Endothelial cell of umbilical vein (primary cell): ENCODE measurements at regions not wholly inside any gene's neighbourhood (a gene's known extent, or its start where the extent isn't known, plus 50 kb on each side); places are given as distances from the start of the nearest gene placed in this dataset.

Experiments used
- BruUV-seq: library from RNA; stranded (reverse); fragments of 400-500 nt; replicated peaks from 2 replicates; lab custom pipeline; 2021; lab: Mats Ljungman, UMichigan
- CTCF ChIA-PET: fragments of 300-600, 350-600 bp; sonication (Branson Sonifier 250); formaldehyde crosslinking; loops from one replicate; lab custom pipeline; 2021; ENCODE audit warnings: antibody characterized with exemption, inconsistent platforms; lab: Charles Lee
- POLR2A ChIA-PET: fragments of 300-600, 350-600 bp; sonication (Branson Sonifier 250); formaldehyde crosslinking; loops from one replicate; lab custom pipeline; 2021; ENCODE audit warnings: antibody characterized with exemption, inconsistent platforms; lab: Charles Lee
- DNase-seq: peaks from one replicate; pipeline ENCODE4 v3.0.0-alpha.2; 2011; ENCODE audit warnings: low read depth, low spot score
- FAIRE-seq: peaks from 2 replicates; lab custom pipeline; 2011; peaks lifted over from hg19 to GRCh38; lab: Jason Lieb, UNC
- H2AFZ ChIP-seq: 2 replicates; pipeline ENCODE4 v1.6.0; 2012; ENCODE audit warnings: low read depth, low read length, control low read depth, inconsistent platforms
- H3K27ac ChIP-seq: 2 replicates; pipeline ENCODE4 v1.5.1; 2011; ENCODE audit warnings: low read depth, mild to moderate bottlenecking, control low read depth, low read length, moderate library complexity; ENCODE audit not compliant: insufficient read depth
- H3K27me3 ChIP-seq, 2 experiments: 2 replicates each; pipeline versions ENCODE4 v1.6.0 to v1.6.1; 2011; ENCODE audit warnings: low read length in 2 of 2, mixed read lengths in 1 of 2; ENCODE audit not compliant: control insufficient read depth in 2 of 2, insufficient read depth in 2 of 2
- H3K36me3 ChIP-seq, 2 experiments: 2 replicates in 1 of 2; 3 replicates in 1 of 2; pipeline ENCODE4 v1.5.1; 2011; ENCODE audit warnings: low read length in 2 of 2, mild to moderate bottlenecking in 1 of 2, moderate library complexity in 1 of 2; ENCODE audit not compliant: control insufficient read depth in 2 of 2, insufficient read depth in 2 of 2; ENCODE audit errors: extremely low read depth in 1 of 2
- H3K4me1 ChIP-seq: 3 replicates; pipeline ENCODE4 v1.5.1; 2011; ENCODE audit warnings: mild to moderate bottlenecking, low read length; ENCODE audit not compliant: control insufficient read depth, insufficient read depth; ENCODE audit errors: extremely low read depth
- H3K4me2 ChIP-seq: 2 replicates; pipeline ENCODE4 v1.6.1; 2011; ENCODE audit warnings: low read length, control low read depth, mixed read lengths; ENCODE audit not compliant: insufficient read depth
- H3K4me3 ChIP-seq, 3 experiments: fragments of 200-600 bp in 1 of 3; sonication (generic), shearing (Covaris generic) in 1 of 3; replicated peaks in 1 of 3; 2 replicates each; pipeline ENCODE4 v1.5.1; 2011 to 2016; ENCODE audit warnings: control low read depth in 3 of 3, low read length in 3 of 3, mild to moderate bottlenecking in 2 of 3, inconsistent platforms in 1 of 3, low read depth in 1 of 3, moderate library complexity in 1 of 3; ENCODE audit not compliant: insufficient read depth in 1 of 3
- H3K79me2 ChIP-seq: 2 replicates; pipeline ENCODE4 v1.6.0; 2012; ENCODE audit warnings: low read length, inconsistent platforms; ENCODE audit not compliant: control insufficient read depth, insufficient read depth
- H3K9ac ChIP-seq: replicated peaks from 2 replicates; pipeline ENCODE3; 2011; ENCODE audit warnings: low read length, control low read depth; ENCODE audit not compliant: insufficient read depth; ENCODE audit errors: extremely low read depth
- H3K9me1 ChIP-seq: replicated peaks from 3 replicates; pipeline ENCODE4 v1.6.0; 2011; ENCODE audit warnings: mild to moderate bottlenecking, low read length; ENCODE audit not compliant: control insufficient read depth, insufficient read depth; ENCODE audit errors: extremely low read depth
- H3K9me3 ChIP-seq: replicated peaks from 2 replicates; pipeline ENCODE4 v1.5.1; 2012; ENCODE audit warnings: low read length, inconsistent platforms; ENCODE audit not compliant: control insufficient read depth, insufficient read depth
- H4K20me1 ChIP-seq: replicated peaks from 2 replicates; pipeline ENCODE3; 2011; ENCODE audit warnings: mild to moderate bottlenecking, low read length; ENCODE audit not compliant: control insufficient read depth, insufficient read depth; ENCODE audit errors: extremely low read depth
- CTCF ChIP-seq, 2 donors: IDR thresholded peaks; 1 replicate in 1 of 2; 2 replicates in 1 of 2; pipeline ENCODE4 v1.5.1; 2011; ENCODE audit warnings: low read length in 2 of 2, mild to moderate bottlenecking in 2 of 2, moderate library complexity in 2 of 2, control low read depth in 1 of 2, inconsistent platforms in 1 of 2, low read depth in 1 of 2; ENCODE audit not compliant: insufficient read depth in 1 of 2; ENCODE audit errors: extremely low read depth in 1 of 2
- EZH2 ChIP-seq: IDR thresholded peaks from 2 replicates; pipeline ENCODE4 v1.6.1; 2012; ENCODE audit warnings: borderline replicate concordance, low read depth, mild to moderate bottlenecking, moderate library complexity, low read length, inconsistent platforms; ENCODE audit not compliant: severe bottlenecking
- FOS ChIP-seq: IDR thresholded peaks from 2 replicates; pipeline ENCODE4 v1.6.1; 2011; ENCODE audit warnings: mild to moderate bottlenecking, low read length, moderate library complexity, borderline replicate concordance; ENCODE audit not compliant: insufficient read depth
- GATA2 ChIP-seq: IDR thresholded peaks from 2 replicates; pipeline ENCODE4 v1.7.0; 2011; ENCODE audit warnings: low read depth, mild to moderate bottlenecking, moderate library complexity, mixed read lengths, low read length; ENCODE audit not compliant: insufficient read length, insufficient read depth
- JUN ChIP-seq: IDR thresholded peaks from 2 replicates; pipeline ENCODE4 v1.6.1; 2011; ENCODE audit warnings: borderline replicate concordance, low read depth; ENCODE audit not compliant: insufficient read length, insufficient read depth
- MAX ChIP-seq: IDR thresholded peaks from 2 replicates; pipeline ENCODE4 v1.6.1; 2011; ENCODE audit not compliant: insufficient read depth, insufficient read length
- MYC ChIP-seq: IDR thresholded peaks from one replicate; pipeline ENCODE4 v1.6.1; 2011; ENCODE audit warnings: mild to moderate bottlenecking, low read depth, low read length
- POLR2A ChIP-seq: IDR thresholded peaks from 2 replicates; pipeline ENCODE4 v1.6.1; 2012; ENCODE audit warnings: low read depth, mild to moderate bottlenecking, control low read depth, low read length
- POLR2AphosphoS5 ChIP-seq: IDR thresholded peaks from 2 replicates; pipeline ENCODE4 v1.6.1; 2012; ENCODE audit warnings: low read depth, mild to moderate bottlenecking, control low read depth, low read length, moderate library complexity; ENCODE audit not compliant: insufficient read depth
- dilution Hi-C: fragments of 300-500 bp; cut with MboI; formaldehyde crosslinking; loops from one replicate; pipeline ENCODE4 v1.15.0; 2019; ENCODE audit warnings: low sequenced_read_pairs; ENCODE audit not compliant: extremely low pct_ligation_motif_present
- intact Hi-C: fragments of 100-400 bp; cut with micrococcal nuclease; formaldehyde crosslinking; loops from one replicate; pipeline ENCODE4 v1.10.0; 2022

GRCh38 chr13:111994578-111994977 lies 72.4 kb upstream of the SOX1 start:
- dilution Hi-C loops, result no loop called here
- ChIA-PET POLR2A (no interaction called here), CTCF (interaction anchor here (1.5 kb wide), 1 partner anchor 11 kb away, joined by 4 read pairs; no protein-coding TSS in a partner anchor)
- Histone ChIP-seq H3K4me2 (no peak overlapping the region), H4K20me1 (no peaks in the 10 kb centered on the region), H3K9ac (no peak overlapping the region), H3K9me1 (no peaks in the 10 kb centered on the region), H2AFZ (no peak overlapping the region), H3K4me1 (no peaks in the 10 kb centered on the region), H3K9me3 (peaks cover 2% of the 10 kb centered on the region), H3K36me3 (no peaks in the 10 kb centered on the region), H3K4me3 (no peak overlapping the region), H3K27me3 (no peaks in the 10 kb centered on the region), H3K27ac (no peak overlapping the region), H3K79me2 (no peaks in the 10 kb centered on the region)
- intact Hi-C loops, result no loop called here
- DNase-seq (no peak), FAIRE-seq (no peak)
- TF ChIP-seq FOS, result no peak
- TF ChIP-seq MYC, result no peak
- TF ChIP-seq GATA2, result no peak
- TF ChIP-seq CTCF (IDR thresholded peaks at IDR 0.05; ENCODE audit: extremely low read depth in 1 of 2, insufficient read depth in 1 of 2, low read depth in 1 of 2, low read length in 2 of 2), result no peak
- TF ChIP-seq JUN, result no peak
- no TSS peak for BruUV-seq

GRCh38 chr13:111999352-111999751 lies 67.6 kb upstream of the SOX1 start:
- intact Hi-C loops (no loop called here), dilution Hi-C loops (no loop called here)
- Histone ChIP-seq H3K9me3 (no peaks in the 10 kb centered on the region), H3K36me3 (no peaks in the 10 kb centered on the region), H3K4me2 (no peak overlapping the region), H3K27me3 (no peaks in the 10 kb centered on the region), H3K4me1 (no peaks in the 10 kb centered on the region), H3K27ac (no peak overlapping the region), H3K4me3 (no peak overlapping the region), H3K79me2 (no peaks in the 10 kb centered on the region), H2AFZ (no peak overlapping the region), H3K9ac (no peak overlapping the region), H4K20me1 (no peaks in the 10 kb centered on the region), H3K9me1 (no peaks in the 10 kb centered on the region)
- no peak for FAIRE-seq
- DNase-seq, result no peak
- POLR2A ChIA-PET, result no interaction called here
- TF ChIP-seq POLR2A (no peak), CTCF (IDR thresholded peaks at IDR 0.05; ENCODE audit: extremely low read depth in 1 of 2, insufficient read depth in 1 of 2, low read depth in 1 of 2, low read length in 2 of 2) (no peak), MYC (no peak), MAX (no peak), POLR2AphosphoS5 (no peak), EZH2 (no peak), GATA2 (no peak), JUN (no peak), FOS (no peak)
- CTCF ChIA-PET, result no interaction called here
- no TSS peak for BruUV-seq
